ENCODE measurements at regions not wholly inside any gene's neighbourhood (a gene's known extent, or its start where the extent isn't known, plus 50 kb on each side); places are given as distances from the start of the nearest gene placed in this dataset.

GRCh38 chr13:107459430-107459829 lies 755.9 kb downstream of the LIG4 start:
- no peaks in the 10 kb centered on the region for H4K20me1 ChIP-seq (ENCODE audit: control insufficient read depth, insufficient read depth, insufficient read length)
- H3K79me1 ChIP-seq (ENCODE audit: insufficient read depth, low read depth, low read length, poor library complexity, severe bottlenecking), result no peaks in the 10 kb centered on the region
- Mint-ChIP-seq H3K4me1 (peaks cover 9 to 11% of the 10 kb centered on the region in 2 experiments), H3K36me3 (ENCODE audit: insufficient read depth in 1 of 3, low read depth in 3 of 3) (peaks cover 0 to 5% (median 0%) of the 10 kb centered on the region in 3 experiments; a peak in 1 of 7 replicates), H3K27ac (no peak overlapping the region), H3K4me3 (no peak overlapping the region), H3K9me3 (peaks cover under 1 to 9% of the 10 kb centered on the region in 2 experiments; a peak in 4 of 5 replicates), H3K27me3 (ENCODE audit: low read depth) (no peaks in the 10 kb centered on the region)
- no peak overlapping the region for H3K27ac ChIP-seq (ENCODE audit: insufficient read length, low read depth, low read length)
- H3K9me3 ChIP-seq (ENCODE audit: control insufficient read depth, low read depth, low read length), result no peaks in the 10 kb centered on the region
- no peak overlapping the region for H2BK120ac ChIP-seq (ENCODE audit: low read depth, low read length, poor library complexity, severe bottlenecking)
- H2BK20ac ChIP-seq (ENCODE audit: low read depth, low read length, poor library complexity, severe bottlenecking), result no peak overlapping the region
- H3K79me2 ChIP-seq (ENCODE audit: insufficient read depth, low read length), result no peaks in the 10 kb centered on the region
- no peak overlapping the region for H2BK12ac ChIP-seq (ENCODE audit: insufficient read length, low read depth, low read length)
- no peak overlapping the region for H3K14ac ChIP-seq (ENCODE audit: insufficient read depth, low read length)
- no peak overlapping the region for H3T11ph ChIP-seq (ENCODE audit: low read length)
- H3K18ac ChIP-seq (ENCODE audit: insufficient read length, low read depth, low read length), result no peak overlapping the region
- H3K23ac ChIP-seq (ENCODE audit: insufficient read length, low read depth, low read length), result no peak overlapping the region
- H2AK5ac ChIP-seq (ENCODE audit: insufficient read length, low read length), result no peak overlapping the region
- no peak overlapping the region for H3K4ac ChIP-seq (ENCODE audit: low read depth, low read length)
- no peak overlapping the region for H3K4me2 ChIP-seq (ENCODE audit: insufficient read depth, insufficient read length, low read length)
- no peak overlapping the region for H3K9ac ChIP-seq (ENCODE audit: extremely low read depth, insufficient read length, low read length)
- no peak overlapping the region for H2BK15ac ChIP-seq (ENCODE audit: low read depth, low read length)
- no peaks in the 10 kb centered on the region for H3K4me1 ChIP-seq (ENCODE audit: insufficient read depth, low read length)
- H2BK5ac ChIP-seq (ENCODE audit: insufficient read length, low read length), result no peak overlapping the region
- DNase-seq, result no peak
- no peaks in the 10 kb centered on the region for H3K27me3 ChIP-seq (ENCODE audit: insufficient read depth, low read length)
- H3K56ac ChIP-seq (ENCODE audit: insufficient read length, low read depth, low read length), result no peak overlapping the region
- H4K5ac ChIP-seq (ENCODE audit: insufficient read length, low read depth, low read length), result no peak overlapping the region
- H3K23me2 ChIP-seq (ENCODE audit: insufficient read length, low read depth, low read length, poor library complexity, severe bottlenecking), result no peaks in the 10 kb centered on the region
- no peak overlapping the region for H4K8ac ChIP-seq (replicated peaks; ENCODE audit: insufficient read length, low read depth, low read length)
- no peak overlapping the region for H4K91ac ChIP-seq (ENCODE audit: insufficient read length, low read depth, low read length)
- no CpG with 5 or more reads among the region's 3 CpGs for WGBS (ENCODE audit: extremely low coverage, insufficient read length, low lambda C conversion rate)
- no peak overlapping the region for H2AFZ ChIP-seq (ENCODE audit: low read length)
- TF ChIP-seq CTCF (conservative IDR thresholded peaks at IDR 0.05), result no peak

Measured in H9 (cell line).